ENCODE measurements at regions not wholly inside any gene's neighbourhood (a gene's known extent, or its start where the extent isn't known, plus 50 kb on each side); places are given as distances from the start of the nearest gene placed in this dataset.
"Not testable (repeated sequence)": the region's sequence is repeated elsewhere in the genome, so short reads cannot be mapped to it uniquely, and the experiment has no call there.

GRCh38 chr12:60801166-60801565 lies 1205.3 kb downstream of the SLC16A7 start:
- DNase-seq, result not testable (repeated sequence)

GRCh38 chr12:60803147-60803546 lies 1207.3 kb downstream of the SLC16A7 start:
- DNase-seq, result no peak

- DNase-seq, result no peak
These were observed 1209.5 kb downstream of the SLC16A7 start for GRCh38 chr12:60805364-60805763.

- DNase-seq, result no peak
These were observed 1224.0 kb downstream of the SLC16A7 start for GRCh38 chr12:60819794-60820193.

- DNase-seq, result no peak
These were observed 1226.8 kb downstream of the SLC16A7 start for GRCh38 chr12:60822580-60822979.

- DNase-seq, result no peak
These were observed 1234.6 kb downstream of the SLC16A7 start for GRCh38 chr12:60830381-60830780.

- DNase-seq, result no peak
These were observed 1236.5 kb downstream of the SLC16A7 start for GRCh38 chr12:60832290-60832689.

GRCh38 chr12:60834372-60834771 lies 1238.5 kb downstream of the SLC16A7 start:
- DNase-seq, result no peak

GRCh38 chr12:60834806-60835205 lies 1239.0 kb downstream of the SLC16A7 start:
- DNase-seq, result no peak

GRCh38 chr12:60836651-60837050 lies 1240.8 kb downstream of the SLC16A7 start:
- DNase-seq, result no peak

GRCh38 chr12:60842181-60842580 lies 1246.4 kb downstream of the SLC16A7 start:
- DNase-seq, result no peak

- DNase-seq, result no peak
These were observed 1248.3 kb downstream of the SLC16A7 start for GRCh38 chr12:60844101-60844500.

GRCh38 chr12:60844875-60845274 lies 1249.0 kb downstream of the SLC16A7 start:
- no peak for DNase-seq

- no peak for DNase-seq
These were observed 1249.9 kb downstream of the SLC16A7 start for GRCh38 chr12:60845696-60846095.

- no peak for DNase-seq
These were observed 1251.5 kb downstream of the SLC16A7 start for GRCh38 chr12:60847281-60847680.

- DNase-seq, result no peak
These were observed 1253.9 kb downstream of the SLC16A7 start for GRCh38 chr12:60849723-60850122.

- DNase-seq, result no peak
These were observed 1257.6 kb downstream of the SLC16A7 start for GRCh38 chr12:60853407-60853806.

- DNase-seq, result no peak
These were observed 1267.6 kb downstream of the SLC16A7 start for GRCh38 chr12:60863421-60863820.

GRCh38 chr12:60872219-60872618 lies 1276.4 kb downstream of the SLC16A7 start:
- no peak for DNase-seq

- no peak for DNase-seq
These were observed 1277.3 kb downstream of the SLC16A7 start for GRCh38 chr12:60872850-60873713.

- DNase-seq, result no peak
These were observed 1278.3 kb downstream of the SLC16A7 start for GRCh38 chr12:60874091-60874490.

- no peak for DNase-seq
These were observed 1325.1 kb downstream of the SLC16A7 start for GRCh38 chr12:60920841-60921495.

- no peak for DNase-seq
These were observed 1325.7 kb downstream of the SLC16A7 start for GRCh38 chr12:60921541-60921940.

GRCh38 chr12:60926256-60926655 lies 1330.4 kb downstream of the SLC16A7 start:
- DNase-seq, result no peak
